ENCODE measurements at regions not wholly inside any gene's neighbourhood (a gene's known extent, or its start where the extent isn't known, plus 50 kb on each side); places are given as distances from the start of the nearest gene placed in this dataset.

GRCh38 chr9:31870276-31870675 lies 514.2 kb upstream of the ACO1 start:
- TF ChIP-seq, protein P1, sequence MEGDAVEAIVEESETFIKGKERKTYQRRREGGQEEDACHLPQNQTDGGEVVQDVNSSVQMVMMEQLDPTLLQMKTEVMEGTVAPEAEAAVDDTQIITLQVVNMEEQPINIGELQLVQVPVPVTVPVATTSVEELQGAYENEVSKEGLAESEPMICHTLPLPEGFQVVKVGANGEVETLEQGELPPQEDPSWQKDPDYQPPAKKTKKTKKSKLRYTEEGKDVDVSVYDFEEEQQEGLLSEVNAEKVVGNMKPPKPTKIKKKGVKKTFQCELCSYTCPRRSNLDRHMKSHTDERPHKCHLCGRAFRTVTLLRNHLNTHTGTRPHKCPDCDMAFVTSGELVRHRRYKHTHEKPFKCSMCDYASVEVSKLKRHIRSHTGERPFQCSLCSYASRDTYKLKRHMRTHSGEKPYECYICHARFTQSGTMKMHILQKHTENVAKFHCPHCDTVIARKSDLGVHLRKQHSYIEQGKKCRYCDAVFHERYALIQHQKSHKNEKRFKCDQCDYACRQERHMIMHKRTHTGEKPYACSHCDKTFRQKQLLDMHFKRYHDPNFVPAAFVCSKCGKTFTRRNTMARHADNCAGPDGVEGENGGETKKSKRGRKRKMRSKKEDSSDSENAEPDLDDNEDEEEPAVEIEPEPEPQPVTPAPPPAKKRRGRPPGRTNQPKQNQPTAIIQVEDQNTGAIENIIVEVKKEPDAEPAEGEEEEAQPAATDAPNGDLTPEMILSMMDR (IDR thresholded peaks at IDR 0.05; ENCODE audit: low read depth, low read length, poor library complexity, severe bottlenecking), result no peak
- no peak for TF ChIP-seq EZH2phosphoT487 (IDR thresholded peaks at IDR 0.05; ENCODE audit: borderline replicate concordance, low read length)

All from DOHH2 (cell line).